Caco-2 (cell line): ENCODE measurements at regions not wholly inside any gene's neighbourhood (a gene's known extent, or its start where the extent isn't known, plus 50 kb on each side); places are given as distances from the start of the nearest gene placed in this dataset.

ENCODE experiments used
- BruUV-seq: library from RNA; stranded (reverse); fragments of 400-500 nt; replicated peaks from 2 replicates; lab custom pipeline; 2021; lab: Mats Ljungman, UMichigan
- CTCF ChIA-PET: fragments of 300-600 bp; sonication (Branson Sonifier 250); formaldehyde crosslinking; loops from one replicate; lab custom pipeline; 2022; ENCODE audit warnings: antibody characterized with exemption; lab: Charles Lee
- POLR2A ChIA-PET: fragments of 300-600 bp; sonication (Branson Sonifier 250); formaldehyde crosslinking; loops from one replicate; lab custom pipeline; 2022; ENCODE audit warnings: antibody characterized with exemption; lab: Charles Lee
- DNase-seq, 2 experiments: peaks; one replicate each; pipeline versions ENCODE4 v3.0.0 to v3.0.0-alpha.2; 2020 to 2022
- H3K27me3 ChIP-seq: replicated peaks from 2 replicates; pipeline ENCODE4 v1.6.0; 2011; ENCODE audit warnings: low read length; ENCODE audit not compliant: control insufficient read depth, insufficient read depth
- H3K36me3 ChIP-seq: 2 replicates; pipeline ENCODE4 v1.5.1; 2011; ENCODE audit warnings: low read length; ENCODE audit not compliant: control insufficient read depth, insufficient read depth
- H3K4me1 ChIP-seq: fragments of 250-450 bp; sonication (Bioruptor Pico); 2 replicates; pipeline ENCODE4 v1.5.1; 2020; ENCODE audit warnings: mild to moderate bottlenecking
- H3K4me3 ChIP-seq: 2 replicates; pipeline ENCODE4 v1.5.1; 2011; ENCODE audit warnings: low read depth, mild to moderate bottlenecking, control low read depth, low read length
- H3K9me3 ChIP-seq: fragments of 250-450 bp; sonication (Bioruptor Pico); 2 replicates; pipeline ENCODE4 v1.5.1; 2020; ENCODE audit warnings: mild to moderate bottlenecking, moderate library complexity
- H3K27ac Mint-ChIP-seq: one replicate; pipeline ENCODE4 v1.8.0; 2022; ENCODE audit warnings: mixed read lengths; ENCODE audit not compliant: unreplicated experiment
- H3K27me3 Mint-ChIP-seq: one replicate; pipeline ENCODE4 v1.8.0; 2022; ENCODE audit warnings: mixed read lengths; ENCODE audit not compliant: insufficient read depth, unreplicated experiment
- H3K36me3 Mint-ChIP-seq: one replicate; pipeline ENCODE4 v1.8.0; 2022; ENCODE audit warnings: mild to moderate bottlenecking, mixed read lengths; ENCODE audit not compliant: insufficient read depth, unreplicated experiment
- H3K4me1 Mint-ChIP-seq: one replicate; pipeline ENCODE4 v1.8.0; 2022; ENCODE audit warnings: low read depth, mixed read lengths; ENCODE audit not compliant: unreplicated experiment
- H3K4me3 Mint-ChIP-seq: one replicate; pipeline ENCODE4 v1.8.0; 2022; ENCODE audit warnings: mild to moderate bottlenecking, moderate library complexity, mixed read lengths; ENCODE audit not compliant: unreplicated experiment
- H3K9me3 Mint-ChIP-seq: one replicate; pipeline ENCODE4 v1.8.0; 2022; ENCODE audit warnings: mixed read lengths; ENCODE audit not compliant: unreplicated experiment
- CTCF ChIP-seq, 2 experiments: fragments of 200-600 bp in 1 of 2; IDR thresholded peaks; 1 replicate in 1 of 2; 2 replicates in 1 of 2; pipeline versions ENCODE4 v1.5.1 to v1.8.0; 2011 to 2022; ENCODE audit warnings: antibody characterized with exemption in 1 of 2, control low read depth in 1 of 2, inconsistent platforms in 1 of 2, low read depth in 1 of 2, low read length in 1 of 2, mild to moderate bottlenecking in 1 of 2, moderate library complexity in 1 of 2; ENCODE audit not compliant: insufficient read depth in 1 of 2, severe bottlenecking in 1 of 2, unreplicated experiment in 1 of 2
- intact Hi-C: fragments of 100-400 bp; cut with micrococcal nuclease; formaldehyde crosslinking; loops from one replicate; pipeline ENCODE4 v1.10.0; 2022; ENCODE audit not compliant: unreplicated experiment

DNA sequence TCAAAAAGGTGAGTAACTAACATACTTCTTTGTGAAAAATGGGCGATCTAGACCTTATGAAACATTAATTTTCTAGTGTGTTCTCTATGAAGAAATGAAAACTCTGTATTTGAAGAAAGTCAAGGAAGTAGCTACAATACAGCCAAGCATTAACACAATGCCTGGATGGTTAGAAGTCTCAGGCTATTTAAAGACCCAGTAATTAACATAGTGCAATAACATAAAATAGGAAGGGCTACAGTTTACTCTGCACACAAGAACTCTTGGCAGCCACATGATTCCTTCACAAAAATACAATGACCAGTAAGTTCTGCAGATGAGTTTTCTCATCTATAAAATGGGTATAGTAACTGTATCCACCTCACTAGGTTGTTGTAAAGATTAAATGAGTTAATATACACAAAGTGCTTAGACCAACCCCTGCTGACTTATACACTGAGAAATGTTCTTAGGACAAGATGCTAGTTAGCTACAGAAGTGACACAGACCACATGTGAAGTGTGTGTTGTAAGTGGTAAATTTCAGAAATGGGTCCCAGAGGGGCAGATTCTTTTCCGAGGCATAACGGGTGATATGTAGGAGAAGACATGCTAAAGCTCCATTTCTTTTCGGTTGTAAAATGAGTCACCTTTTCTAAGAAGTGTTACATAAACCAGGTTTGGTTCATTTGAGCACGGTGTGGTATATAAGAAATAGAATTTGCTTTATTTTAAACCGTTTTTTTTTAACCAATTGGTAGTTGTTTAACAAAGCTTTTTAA lies 61.8 kb downstream of the CXCR4 start:
- no peaks in the 10 kb centered on the region for H3K4me1 Mint-ChIP-seq
- no peaks in the 10 kb centered on the region for H3K27me3 ChIP-seq
- no peak overlapping the region for H3K4me3 ChIP-seq
- no peak for TF ChIP-seq CTCF (IDR thresholded peaks at IDR 0.05; ENCODE audit: insufficient read depth in 1 of 2, low read depth in 1 of 2, low read length in 1 of 2, severe bottlenecking in 1 of 2, unreplicated experiment in 1 of 2)
- no peak overlapping the region for H3K4me3 Mint-ChIP-seq
- H3K9me3 ChIP-seq, result no peaks in the 10 kb centered on the region
- CTCF ChIA-PET, result no interaction called here
- no TSS peak for BruUV-seq
- H3K9me3 Mint-ChIP-seq, result no peaks in the 10 kb centered on the region
- POLR2A ChIA-PET, result no interaction called here
- peaks cover 3% of the 10 kb centered on the region for H3K27me3 Mint-ChIP-seq
- H3K4me1 ChIP-seq, result no peaks in the 10 kb centered on the region
- DNase-seq, result no peak
- H3K36me3 Mint-ChIP-seq, result no peaks in the 10 kb centered on the region
- H3K27ac Mint-ChIP-seq, result no peak overlapping the region
- intact Hi-C loops, result no loop called here
- no peaks in the 10 kb centered on the region for H3K36me3 ChIP-seq

GRCh38 chr2:136054856-136055255 lies 63.1 kb downstream of the CXCR4 start:
- no peaks in the 10 kb centered on the region for H3K36me3 Mint-ChIP-seq

More at GRCh38 chr2:136054856-136055255, 63.1 kb downstream of the CXCR4 start:
- no peaks in the 10 kb centered on the region for H3K9me3 ChIP-seq
- H3K4me3 ChIP-seq, result no peak overlapping the region
- intact Hi-C loops, result no loop called here
- POLR2A ChIA-PET, result no interaction called here
- no peak overlapping the region for H3K27ac Mint-ChIP-seq
- H3K27me3 ChIP-seq, result no peaks in the 10 kb centered on the region
- no peak for TF ChIP-seq CTCF (IDR thresholded peaks at IDR 0.05; ENCODE audit: insufficient read depth in 1 of 2, low read depth in 1 of 2, low read length in 1 of 2, severe bottlenecking in 1 of 2, unreplicated experiment in 1 of 2)
- H3K4me1 Mint-ChIP-seq, result no peaks in the 10 kb centered on the region
- H3K27me3 Mint-ChIP-seq, result peaks cover 3% of the 10 kb centered on the region
- no TSS peak for BruUV-seq
- CTCF ChIA-PET, result no interaction called here
- H3K4me1 ChIP-seq, result no peaks in the 10 kb centered on the region
- no peaks in the 10 kb centered on the region for H3K36me3 ChIP-seq
- no peak for DNase-seq
- no peaks in the 10 kb centered on the region for H3K9me3 Mint-ChIP-seq
- no peak overlapping the region for H3K4me3 Mint-ChIP-seq
